ENCODE measurements at regions not wholly inside any gene's neighbourhood (a gene's known extent, or its start where the extent isn't known, plus 50 kb on each side); places are given as distances from the start of the nearest gene placed in this dataset.

DNA sequence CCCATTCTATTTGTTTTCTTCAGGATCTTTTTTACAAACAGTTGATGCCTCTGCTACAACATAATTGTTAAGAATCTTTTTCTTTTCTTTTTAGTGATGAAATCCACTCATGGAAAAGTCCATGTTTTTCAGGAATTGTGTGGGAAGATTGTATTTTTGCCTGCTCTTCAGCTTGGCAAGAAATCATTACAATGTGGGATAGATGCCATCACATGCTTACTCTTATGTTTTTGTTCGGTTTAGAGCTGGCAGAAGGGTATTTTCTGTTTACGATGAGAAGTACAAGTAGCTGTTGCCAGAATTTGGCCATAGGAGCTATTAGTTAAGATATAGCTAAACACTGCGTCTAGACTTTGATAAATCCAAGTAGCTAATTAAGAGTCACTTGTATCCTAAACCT lies 2585.3 kb downstream of the ARAP2 start:
- no peak overlapping the region for H3K4me3 ChIP-seq
- no peaks in the 10 kb centered on the region for H3K4me1 ChIP-seq
- no peak for DNase-seq
- no peak overlapping the region for H3K27ac ChIP-seq
- 62 to 83% (median 78%) methylated on average over 3 of the region's 3 CpGs for WGBS, 5 donors
- peaks cover 0 to 20% (median 9%) of the 10 kb centered on the region in 4 donors for H3K9me3 ChIP-seq
- TF ChIP-seq, protein P1, sequence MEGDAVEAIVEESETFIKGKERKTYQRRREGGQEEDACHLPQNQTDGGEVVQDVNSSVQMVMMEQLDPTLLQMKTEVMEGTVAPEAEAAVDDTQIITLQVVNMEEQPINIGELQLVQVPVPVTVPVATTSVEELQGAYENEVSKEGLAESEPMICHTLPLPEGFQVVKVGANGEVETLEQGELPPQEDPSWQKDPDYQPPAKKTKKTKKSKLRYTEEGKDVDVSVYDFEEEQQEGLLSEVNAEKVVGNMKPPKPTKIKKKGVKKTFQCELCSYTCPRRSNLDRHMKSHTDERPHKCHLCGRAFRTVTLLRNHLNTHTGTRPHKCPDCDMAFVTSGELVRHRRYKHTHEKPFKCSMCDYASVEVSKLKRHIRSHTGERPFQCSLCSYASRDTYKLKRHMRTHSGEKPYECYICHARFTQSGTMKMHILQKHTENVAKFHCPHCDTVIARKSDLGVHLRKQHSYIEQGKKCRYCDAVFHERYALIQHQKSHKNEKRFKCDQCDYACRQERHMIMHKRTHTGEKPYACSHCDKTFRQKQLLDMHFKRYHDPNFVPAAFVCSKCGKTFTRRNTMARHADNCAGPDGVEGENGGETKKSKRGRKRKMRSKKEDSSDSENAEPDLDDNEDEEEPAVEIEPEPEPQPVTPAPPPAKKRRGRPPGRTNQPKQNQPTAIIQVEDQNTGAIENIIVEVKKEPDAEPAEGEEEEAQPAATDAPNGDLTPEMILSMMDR (IDR thresholded peaks at IDR 0.05), result no peak
- TF ChIP-seq EP300 (IDR thresholded peaks at IDR 0.05), result no peak
- no peak for TF ChIP-seq POLR2AphosphoS5 (IDR thresholded peaks at IDR 0.05)
- TF ChIP-seq POLR2A (IDR thresholded peaks at IDR 0.05), result no peak
- intact Hi-C loops (cut with DNase I; ENCODE audit: low total_unique reads), result no loop called here
- no peaks in the 10 kb centered on the region for H3K27me3 ChIP-seq
- no peaks in the 10 kb centered on the region for H3K36me3 ChIP-seq

DNA sequence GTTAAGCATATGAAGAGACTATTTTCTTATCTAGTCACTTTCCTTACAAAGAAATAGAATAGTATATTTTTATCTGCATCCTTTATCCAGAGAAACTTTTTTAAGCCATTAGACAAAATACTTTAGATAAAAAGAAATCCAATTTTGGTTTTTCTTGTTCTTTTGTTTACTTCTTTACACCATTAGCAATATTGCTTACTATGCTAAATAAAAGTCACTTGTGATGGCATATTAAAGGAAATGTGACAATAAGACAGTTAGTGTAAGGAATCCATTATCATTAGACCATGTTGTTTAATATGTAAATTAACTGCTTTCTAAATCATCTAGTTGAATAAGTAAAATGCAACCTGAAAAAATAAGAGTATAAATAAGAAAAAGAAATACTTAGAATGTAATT lies 2582.7 kb downstream of the ARAP2 start:
- TF ChIP-seq POLR2AphosphoS5 (IDR thresholded peaks at IDR 0.05) (no peak), POLR2A (IDR thresholded peaks at IDR 0.05) (no peak), EP300 (IDR thresholded peaks at IDR 0.05) (no peak)
- TF ChIP-seq, protein P1 (IDR thresholded peaks at IDR 0.05), result no peak
- no peaks in the 10 kb centered on the region for H3K36me3 ChIP-seq
- no peaks in the 10 kb centered on the region for H3K27me3 ChIP-seq
- H3K27ac ChIP-seq, result no peak overlapping the region
- H3K9me3 ChIP-seq, result peaks cover 0 to 20% (median 16%) of the 10 kb centered on the region in 4 donors
- H3K4me1 ChIP-seq, result no peaks in the 10 kb centered on the region
- no peak for DNase-seq
- intact Hi-C loops (cut with DNase I; ENCODE audit: low total_unique reads), result no loop called here
- no peak overlapping the region for H3K4me3 ChIP-seq

DNA sequence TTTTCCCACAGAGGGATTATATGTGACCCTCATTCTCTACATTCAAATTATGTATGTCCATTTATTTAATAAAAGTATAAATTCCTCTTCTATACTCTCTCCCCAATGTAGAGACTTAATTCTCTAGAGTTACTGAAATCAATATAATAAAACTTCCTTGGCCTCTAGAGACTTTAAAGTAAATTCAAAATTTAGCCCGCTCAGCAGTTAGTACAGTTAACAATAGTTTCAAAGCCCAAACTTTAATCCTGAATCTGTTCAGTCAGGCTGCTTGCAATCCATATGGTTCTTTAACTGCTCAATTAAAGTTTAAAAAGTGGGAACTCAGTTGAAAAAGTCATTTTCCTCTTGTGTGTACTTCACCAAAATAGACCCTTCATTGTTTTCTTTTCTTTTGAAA lies 2558.4 kb downstream of the ARAP2 start:
- Histone ChIP-seq H3K27ac (no peak overlapping the region), H3K9me3 (peaks cover 0 to 13% (median 5%) of the 10 kb centered on the region in 4 donors), H3K27me3 (no peaks in the 10 kb centered on the region), H3K36me3 (no peaks in the 10 kb centered on the region), H3K4me3 (no peak overlapping the region), H3K4me1 (no peaks in the 10 kb centered on the region)
- intact Hi-C loops (cut with DNase I; ENCODE audit: low total_unique reads), result no loop called here
- no peak for TF ChIP-seq EP300 (IDR thresholded peaks at IDR 0.05)
- no peak for TF ChIP-seq POLR2AphosphoS5 (IDR thresholded peaks at IDR 0.05)
- TF ChIP-seq, protein P1 (IDR thresholded peaks at IDR 0.05), result no peak
- no peak for TF ChIP-seq POLR2A (IDR thresholded peaks at IDR 0.05)
- WGBS, 5 donors, result 80 to 94% (median 92%) methylated on average over 1 of the region's 1 CpG
- no peak for DNase-seq

DNA sequence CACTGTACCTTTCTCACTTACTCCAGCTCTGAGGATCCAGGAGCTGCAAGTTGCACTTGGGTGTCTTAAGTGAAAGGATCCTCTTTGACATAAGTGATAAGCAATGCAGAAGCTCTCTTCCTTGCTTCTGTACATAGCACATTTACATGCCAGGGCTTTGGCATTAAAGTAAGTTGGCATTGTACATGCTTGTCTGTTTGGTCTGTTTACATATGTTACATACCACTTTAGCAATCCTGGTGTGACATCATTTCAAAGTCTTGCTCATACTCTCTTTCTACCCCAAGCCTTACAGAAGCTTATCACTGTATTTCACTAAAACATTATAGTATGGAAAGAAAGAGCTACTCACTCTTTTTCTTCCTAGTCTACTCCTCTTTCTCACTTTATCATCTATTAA lies 2548.3 kb downstream of the ARAP2 start:
- H3K4me3 ChIP-seq, result no peak overlapping the region
- H3K27ac ChIP-seq, result no peak overlapping the region
- H3K27me3 ChIP-seq, result no peaks in the 10 kb centered on the region
- intact Hi-C loops (cut with DNase I; ENCODE audit: low total_unique reads), result no loop called here
- TF ChIP-seq EP300 (IDR thresholded peaks at IDR 0.05) (no peak), POLR2A (IDR thresholded peaks at IDR 0.05) (no peak), POLR2AphosphoS5 (IDR thresholded peaks at IDR 0.05) (no peak)
- TF ChIP-seq, protein P1 (IDR thresholded peaks at IDR 0.05), result no peak
- H3K9me3 ChIP-seq, result peaks cover 0 to 17% (median 10%) of the 10 kb centered on the region in 4 donors
- no peaks in the 10 kb centered on the region for H3K4me1 ChIP-seq
- DNase-seq, result no peak
- H3K36me3 ChIP-seq, result no peaks in the 10 kb centered on the region

Data from stomach (tissue), 8 donors.